Body of pancreas (tissue), 4 donors: ENCODE measurements at regions not wholly inside any gene's neighbourhood (a gene's known extent, or its start where the extent isn't known, plus 50 kb on each side); places are given as distances from the start of the nearest gene placed in this dataset.

ENCODE experiments used
- ATAC-seq: fragments of 150-250 bp; one replicate; pipeline ENCODE4 v1.9.1; 2016
- DNase-seq, 4 donors: peaks; one replicate each; pipeline ENCODE4 v3.0.0-alpha.2; 2019
- H3K27ac ChIP-seq, 4 donors: fragments of 200-600 bp; sonication (generic); 1 replicate in 3 of 4; 2 replicates in 1 of 4; pipeline versions ENCODE4 v1.5.1 to v1.6.1; 2016 to 2019; ENCODE audit warnings: mild to moderate bottlenecking in 1 of 4, mixed read lengths in 1 of 4, moderate library complexity in 1 of 4
- H3K27me3 ChIP-seq, 2 donors: fragments of 200-600 bp; sonication (generic); one replicate each; pipeline ENCODE4 v1.6.0; 2016; ENCODE audit warnings: mild to moderate bottlenecking in 1 of 2
- H3K36me3 ChIP-seq, 2 donors: fragments of 200-600 bp; sonication (generic); replicated peaks in 1 of 2; 2 replicates each; pipeline ENCODE4 v1.5.1; 2016; ENCODE audit warnings: low read depth in 2 of 2; ENCODE audit not compliant: insufficient read depth in 1 of 2
- H3K4me1 ChIP-seq: fragments of 200-600 bp; sonication (generic); one replicate; pipeline ENCODE4 v1.6.0; 2016
- H3K4me3 ChIP-seq, 2 donors: fragments of 200-600 bp; sonication (generic); 1 replicate in 1 of 2; 2 replicates in 1 of 2; pipeline ENCODE4 v1.5.1; 2016 to 2019
- H3K9me3 ChIP-seq, 3 donors: fragments of 200-600 bp; sonication (generic); 1 replicate in 2 of 3; 2 replicates in 1 of 3; pipeline ENCODE4 v1.5.1; 2016
- POLR2A ChIP-seq, 3 donors: fragments of 450-650 bp; IDR thresholded peaks; one replicate each; pipeline ENCODE4 v1.6.1; 2016; ENCODE audit warnings: antibody characterized with exemption in 3 of 3, mild to moderate bottlenecking in 2 of 3
- WGBS, 2 donors: methylation state at CpG; one replicate each; pipeline ENCODE4 v1.1.5; 2017; 5-methylcytosine and 5-hydroxymethylcytosine counted together
- intact Hi-C: fragments of 100-400 bp; cut with DNase I; formaldehyde crosslinking; loops from one replicate; pipeline ENCODE4 v1.15.1; 2023
- TF ChIP-seq, protein P1 (sequence below), 7 experiments: fragments of 450-650 bp in 4 of 7; fragments of 200-600 bp in 3 of 7; sonication (generic) in 3 of 7; IDR thresholded peaks; one replicate each; pipeline ENCODE4 v1.5.1; 2016 to 2019; ENCODE audit warnings: antibody characterized with exemption in 7 of 7

DNA sequence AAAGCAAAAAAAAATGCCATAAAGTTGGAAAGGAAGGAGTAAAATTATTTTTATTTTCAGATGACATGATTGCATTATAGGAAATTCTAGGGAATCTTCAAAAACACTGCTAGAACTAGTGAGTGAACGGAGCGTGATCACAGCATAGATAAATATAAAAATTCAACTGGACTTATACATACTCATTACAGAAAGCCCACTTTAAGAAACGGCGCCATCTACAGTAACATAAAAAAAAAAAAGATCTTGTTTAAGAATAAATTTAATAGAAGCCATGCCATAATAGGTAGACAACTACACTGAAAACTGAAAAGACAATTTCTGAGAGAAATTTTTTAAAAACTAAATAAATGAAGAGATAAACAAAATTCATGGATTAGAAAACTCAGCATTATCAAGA lies 623.1 kb upstream of the MGMT start:
- Histone ChIP-seq H3K27me3 (no peaks in the 10 kb centered on the region), H3K27ac (no peak overlapping the region), H3K36me3 (no peaks in the 10 kb centered on the region), H3K4me1 (no peaks in the 10 kb centered on the region), H3K4me3 (no peak overlapping the region), H3K9me3 (no peaks in the 10 kb centered on the region)
- 51 to 63% methylated on average over 4 of the region's 4 CpGs for WGBS, 2 donors
- DNase-seq (no peak), ATAC-seq (no peak)
- TF ChIP-seq, protein P1, sequence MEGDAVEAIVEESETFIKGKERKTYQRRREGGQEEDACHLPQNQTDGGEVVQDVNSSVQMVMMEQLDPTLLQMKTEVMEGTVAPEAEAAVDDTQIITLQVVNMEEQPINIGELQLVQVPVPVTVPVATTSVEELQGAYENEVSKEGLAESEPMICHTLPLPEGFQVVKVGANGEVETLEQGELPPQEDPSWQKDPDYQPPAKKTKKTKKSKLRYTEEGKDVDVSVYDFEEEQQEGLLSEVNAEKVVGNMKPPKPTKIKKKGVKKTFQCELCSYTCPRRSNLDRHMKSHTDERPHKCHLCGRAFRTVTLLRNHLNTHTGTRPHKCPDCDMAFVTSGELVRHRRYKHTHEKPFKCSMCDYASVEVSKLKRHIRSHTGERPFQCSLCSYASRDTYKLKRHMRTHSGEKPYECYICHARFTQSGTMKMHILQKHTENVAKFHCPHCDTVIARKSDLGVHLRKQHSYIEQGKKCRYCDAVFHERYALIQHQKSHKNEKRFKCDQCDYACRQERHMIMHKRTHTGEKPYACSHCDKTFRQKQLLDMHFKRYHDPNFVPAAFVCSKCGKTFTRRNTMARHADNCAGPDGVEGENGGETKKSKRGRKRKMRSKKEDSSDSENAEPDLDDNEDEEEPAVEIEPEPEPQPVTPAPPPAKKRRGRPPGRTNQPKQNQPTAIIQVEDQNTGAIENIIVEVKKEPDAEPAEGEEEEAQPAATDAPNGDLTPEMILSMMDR (IDR thresholded peaks at IDR 0.05), result no peak
- intact Hi-C loops, result no loop called here

DNA sequence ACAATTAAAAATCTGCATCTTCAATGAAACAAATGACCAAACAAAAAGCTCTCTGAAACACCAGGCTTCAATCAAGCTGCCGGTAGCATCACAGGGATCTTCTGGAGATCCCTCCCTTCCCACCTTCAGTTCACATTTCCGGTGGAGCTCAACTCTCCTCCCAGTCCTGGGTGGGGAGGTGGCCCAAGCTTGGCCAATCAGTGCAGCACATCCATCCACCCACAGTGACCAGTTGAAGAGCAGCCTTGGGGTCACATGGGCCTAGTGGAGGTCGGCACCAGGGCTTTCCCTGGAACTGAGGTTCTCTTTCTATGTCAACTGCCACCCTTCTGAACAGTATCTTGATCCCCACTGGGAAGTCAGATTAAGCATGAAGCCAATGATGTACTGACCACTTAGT lies 620.1 kb upstream of the MGMT start:
- H3K27me3 ChIP-seq, result no peaks in the 10 kb centered on the region
- WGBS, 2 donors, result 79 to 84% methylated on average over 3 of the region's 3 CpGs
- no peak for ATAC-seq
- intact Hi-C loops, result no loop called here
- no peak for DNase-seq
- no peaks in the 10 kb centered on the region for H3K9me3 ChIP-seq
- no peak overlapping the region for H3K27ac ChIP-seq
- H3K36me3 ChIP-seq, result no peaks in the 10 kb centered on the region
- TF ChIP-seq, protein P1 (IDR thresholded peaks at IDR 0.05), result no peak
- TF ChIP-seq POLR2A (IDR thresholded peaks at IDR 0.05), result no peak
- H3K4me3 ChIP-seq, result no peak overlapping the region
- H3K4me1 ChIP-seq, result no peaks in the 10 kb centered on the region

DNA sequence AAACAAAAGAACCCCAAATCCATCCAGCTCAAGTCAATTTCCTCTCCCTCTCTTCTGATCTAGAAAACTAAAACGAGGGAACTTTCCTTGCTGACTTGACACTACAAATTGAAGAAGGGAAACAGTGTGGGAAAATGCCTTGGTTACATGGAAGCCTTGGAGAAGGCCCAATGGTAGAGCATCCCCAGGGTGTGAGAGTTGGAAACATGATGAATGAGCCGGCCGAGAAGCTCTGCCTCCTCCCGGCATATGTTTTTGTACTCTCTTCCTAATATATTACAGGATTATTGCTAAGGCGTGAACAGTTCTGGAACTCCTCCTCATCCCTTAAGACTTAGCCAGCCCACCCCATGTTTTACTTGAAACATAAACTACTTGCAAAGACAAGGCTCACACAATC lies 618.2 kb upstream of the MGMT start:
- TF ChIP-seq, protein P1 (IDR thresholded peaks at IDR 0.05), result no peak
- no peak for TF ChIP-seq POLR2A (IDR thresholded peaks at IDR 0.05)
- Histone ChIP-seq H3K4me3 (no peak overlapping the region), H3K27ac (no peak overlapping the region), H3K36me3 (no peaks in the 10 kb centered on the region), H3K27me3 (no peaks in the 10 kb centered on the region), H3K4me1 (no peaks in the 10 kb centered on the region), H3K9me3 (no peaks in the 10 kb centered on the region)
- DNase-seq, result no peak
- ATAC-seq, result no peak
- 70 to 78% methylated on average over 5 of the region's 5 CpGs for WGBS, 2 donors
- intact Hi-C loops, result no loop called here

DNA sequence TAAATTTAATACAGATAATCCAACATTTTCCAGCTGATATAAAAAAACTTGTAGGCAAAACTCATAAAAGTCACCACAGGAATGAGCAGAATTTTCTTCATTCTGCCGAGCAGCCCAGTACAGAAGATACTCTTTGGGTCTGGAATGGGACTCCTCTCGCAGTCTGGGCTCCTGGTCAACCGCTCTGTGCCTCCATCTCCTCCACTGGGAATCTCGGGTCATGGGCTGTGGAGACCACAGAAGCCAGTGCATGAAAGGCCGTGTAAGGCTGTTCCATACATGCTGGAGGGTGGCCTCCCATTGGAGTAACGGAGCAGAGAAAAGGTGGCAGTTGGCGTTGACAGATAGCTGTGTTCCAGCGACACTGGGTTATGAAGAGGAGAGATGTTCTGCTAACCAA lies 616.4 kb upstream of the MGMT start:
- intact Hi-C loops, result no loop called here
- Histone ChIP-seq H3K36me3 (no peaks in the 10 kb centered on the region), H3K27ac (no peak overlapping the region), H3K4me3 (no peak overlapping the region), H3K4me1 (peaks cover 13% of the 10 kb centered on the region), H3K27me3 (no peaks in the 10 kb centered on the region), H3K9me3 (no peaks in the 10 kb centered on the region)
- 85 to 86% methylated on average over 8 of the region's 8 CpGs for WGBS, 2 donors
- DNase-seq, result no peak
- TF ChIP-seq, protein P1 (IDR thresholded peaks at IDR 0.05), result no peak
- no peak for TF ChIP-seq POLR2A (IDR thresholded peaks at IDR 0.05)
- ATAC-seq, result no peak

DNA sequence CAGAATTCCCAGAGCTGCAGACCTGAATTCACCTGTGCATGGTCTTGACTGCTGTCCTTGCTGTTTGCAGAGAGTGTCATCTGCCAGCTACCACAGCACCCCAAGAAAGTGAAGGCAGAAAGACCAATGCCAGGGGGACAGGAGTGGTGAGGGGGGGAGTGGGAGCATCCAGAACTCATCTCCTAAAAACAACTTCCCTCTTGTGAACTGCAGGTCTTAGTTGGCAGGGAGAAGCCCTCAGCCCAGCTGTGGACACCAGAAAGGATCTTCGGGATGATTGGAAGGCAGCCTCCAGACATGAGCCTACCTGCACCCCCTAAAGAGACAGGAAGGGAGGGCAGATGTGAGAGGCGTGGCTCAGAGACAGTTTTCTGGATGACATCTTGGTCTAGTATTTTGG lies 615.8 kb upstream of the MGMT start:
- WGBS, 2 donors, result 77 to 88% methylated on average over 2 of the region's 2 CpGs
- Histone ChIP-seq H3K4me1 (peaks cover 19% of the 10 kb centered on the region), H3K27me3 (no peaks in the 10 kb centered on the region), H3K4me3 (no peak overlapping the region), H3K36me3 (no peaks in the 10 kb centered on the region), H3K27ac (no peak overlapping the region), H3K9me3 (no peaks in the 10 kb centered on the region)
- TF ChIP-seq, protein P1 (IDR thresholded peaks at IDR 0.05), result no peak
- TF ChIP-seq POLR2A (IDR thresholded peaks at IDR 0.05), result no peak
- DNase-seq (no peak), ATAC-seq (no peak)
- intact Hi-C loops, result no loop called here
